ENCODE measurements at regions not wholly inside any gene's neighbourhood (a gene's known extent, or its start where the extent isn't known, plus 50 kb on each side); places are given as distances from the start of the nearest gene placed in this dataset.
A peak's percentile ranks its signal among the peaks of the same experiment; 100 is the strongest.

GRCh38 chr7:28231176-28231575 lies 50.6 kb upstream of the JAZF1 start:
- DNase-seq (ENCODE audit: low spot score), result no peak

- no peak for DNase-seq (ENCODE audit: low spot score)
Measured at GRCh38 chr7:28236560-28236959, 56.0 kb upstream of the JAZF1 start.

GRCh38 chr7:28237363-28237762 lies 56.8 kb upstream of the JAZF1 start:
- no peak for DNase-seq (ENCODE audit: low spot score)

GRCh38 chr7:28239823-28240204 lies 59.2 kb upstream of the JAZF1 start:
- peak; percentile 28 for DNase-seq (ENCODE audit: low spot score)

GRCh38 chr7:28240481-28240880 lies 59.9 kb upstream of the JAZF1 start:
- no peak for DNase-seq (ENCODE audit: low spot score)

GRCh38 chr7:28243861-28244260 lies 63.3 kb upstream of the JAZF1 start:
- no peak for DNase-seq (ENCODE audit: low spot score)

GRCh38 chr7:28245123-28245878 lies 64.7 kb upstream of the JAZF1 start:
- no peak for DNase-seq (ENCODE audit: low spot score)

GRCh38 chr7:28246921-28247461 lies 66.4 kb upstream of the JAZF1 start:
- no peak for DNase-seq (ENCODE audit: low spot score)

- DNase-seq (ENCODE audit: low spot score), result no peak
Measured at GRCh38 chr7:28258240-28258639, 77.6 kb upstream of the JAZF1 start.

GRCh38 chr7:28260969-28261368 lies 80.4 kb upstream of the JAZF1 start:
- no peak for DNase-seq (ENCODE audit: low spot score)

GRCh38 chr7:28263622-28264271 lies 83.2 kb upstream of the JAZF1 start:
- DNase-seq (ENCODE audit: low spot score), result no peak

- no peak for DNase-seq (ENCODE audit: low spot score)
Measured at GRCh38 chr7:28266402-28266801, 85.8 kb upstream of the JAZF1 start.

- no peak for DNase-seq (ENCODE audit: low spot score)
Measured at GRCh38 chr7:28267012-28267411, 86.4 kb upstream of the JAZF1 start.

- no peak for DNase-seq (ENCODE audit: low spot score)
Measured at GRCh38 chr7:28269700-28270361, 89.2 kb upstream of the JAZF1 start.

- DNase-seq (ENCODE audit: low spot score), result no peak
Measured at GRCh38 chr7:28270536-28270935, 89.9 kb upstream of the JAZF1 start.

- no peak for DNase-seq (ENCODE audit: low spot score)
Measured at GRCh38 chr7:28272461-28272877, 91.9 kb upstream of the JAZF1 start.

- no peak for DNase-seq (ENCODE audit: low spot score)
Measured at GRCh38 chr7:28276298-28276697, 95.7 kb upstream of the JAZF1 start.

GRCh38 chr7:28277364-28277763 lies 96.8 kb upstream of the JAZF1 start:
- no peak for DNase-seq (ENCODE audit: low spot score)

GRCh38 chr7:28277958-28278357 lies 97.4 kb upstream of the JAZF1 start:
- no peak for DNase-seq (ENCODE audit: low spot score)

GRCh38 chr7:28280516-28280915 lies 99.9 kb upstream of the JAZF1 start:
- no peak for DNase-seq (ENCODE audit: low spot score)

- no peak for DNase-seq (ENCODE audit: low spot score)
Measured at GRCh38 chr7:28290496-28290895, 109.9 kb upstream of the JAZF1 start.

- no peak for DNase-seq (ENCODE audit: low spot score)
Measured at GRCh38 chr7:28291559-28291958, 111.0 kb upstream of the JAZF1 start.
